ENCODE measurements at regions not wholly inside any gene's neighbourhood (a gene's known extent, or its start where the extent isn't known, plus 50 kb on each side); places are given as distances from the start of the nearest gene placed in this dataset.

GRCh38 chr3:188974856-188975599, 196.7 kb upstream of the TPRG1 start:
- peak; percentile 36 for DNase-seq

- DNase-seq = no peak
Observed at GRCh38 chr3:188975600-188976314, 196.0 kb upstream of the TPRG1 start.

GRCh38 chr3:188976407-188976806, 195.4 kb upstream of the TPRG1 start:
- no peak for DNase-seq

GRCh38 chr3:188978421-188979171, 193.2 kb upstream of the TPRG1 start:
- no peak for DNase-seq

GRCh38 chr3:188979248-188979647, 192.5 kb upstream of the TPRG1 start:
- DNase-seq = no peak

GRCh38 chr3:188979669-188980310, 192.0 kb upstream of the TPRG1 start:
- no peak for DNase-seq

GRCh38 chr3:188993181-188993580, 178.6 kb upstream of the TPRG1 start:
- DNase-seq = no peak

GRCh38 chr3:189001559-189001958, 170.2 kb upstream of the TPRG1 start:
- DNase-seq = no peak

- DNase-seq = no peak
Observed at GRCh38 chr3:189003410-189003809, 168.4 kb upstream of the TPRG1 start.

GRCh38 chr3:189013224-189013888, 158.4 kb upstream of the TPRG1 start:
- no peak for DNase-seq

GRCh38 chr3:189014526-189014925, 157.2 kb upstream of the TPRG1 start:
- no peak for DNase-seq

- peak; percentile 15 for DNase-seq
Observed at GRCh38 chr3:189022576-189023466, 148.9 kb upstream of the TPRG1 start.

- no peak for DNase-seq
Observed at GRCh38 chr3:189025866-189026265, 145.9 kb upstream of the TPRG1 start.

- no peak for DNase-seq
Observed at GRCh38 chr3:189027626-189028155, 144.1 kb upstream of the TPRG1 start.

GRCh38 chr3:189038773-189039745, 132.7 kb upstream of the TPRG1 start:
- DNase-seq = no peak

GRCh38 chr3:189040656-189041335, 131.0 kb upstream of the TPRG1 start:
- no peak for DNase-seq

GRCh38 chr3:189041482-189042090, 130.2 kb upstream of the TPRG1 start:
- peak; percentile 83 for DNase-seq

- DNase-seq = no peak
Observed at GRCh38 chr3:189042832-189043231, 128.9 kb upstream of the TPRG1 start.

Data from CD4-positive, alpha-beta T cell treated with Interleukin-10 for 1 hour (primary cell).